ENCODE measurements at regions not wholly inside any gene's neighbourhood (a gene's known extent, or its start where the extent isn't known, plus 50 kb on each side); places are given as distances from the start of the nearest gene placed in this dataset.

DNA sequence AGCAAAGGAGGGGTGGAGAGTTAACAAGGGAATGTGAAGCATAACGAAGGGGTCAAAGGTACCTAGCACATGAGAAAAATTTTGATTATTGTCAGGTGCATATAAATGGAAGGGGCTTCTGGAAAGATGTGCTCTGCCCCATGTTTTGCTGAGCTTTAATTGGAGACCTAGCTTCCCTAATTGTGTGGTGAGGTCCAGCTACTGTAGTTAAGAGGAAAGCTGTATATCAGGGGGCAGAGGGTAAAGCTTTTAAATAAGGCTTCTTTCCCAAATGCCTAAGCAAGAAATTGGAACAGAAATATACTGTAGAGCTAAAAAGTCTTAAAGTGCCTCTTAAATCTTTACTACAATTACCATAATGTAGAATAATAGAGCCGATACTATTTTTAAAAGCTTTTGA is 267.2 kb downstream of the MAT2B start:
- H3K4me1 ChIP-seq, result no peaks in the 10 kb centered on the region
- intact Hi-C loops (cut with DNase I; ENCODE audit: low total_unique reads), result no loop called here
- TF ChIP-seq, protein P1, sequence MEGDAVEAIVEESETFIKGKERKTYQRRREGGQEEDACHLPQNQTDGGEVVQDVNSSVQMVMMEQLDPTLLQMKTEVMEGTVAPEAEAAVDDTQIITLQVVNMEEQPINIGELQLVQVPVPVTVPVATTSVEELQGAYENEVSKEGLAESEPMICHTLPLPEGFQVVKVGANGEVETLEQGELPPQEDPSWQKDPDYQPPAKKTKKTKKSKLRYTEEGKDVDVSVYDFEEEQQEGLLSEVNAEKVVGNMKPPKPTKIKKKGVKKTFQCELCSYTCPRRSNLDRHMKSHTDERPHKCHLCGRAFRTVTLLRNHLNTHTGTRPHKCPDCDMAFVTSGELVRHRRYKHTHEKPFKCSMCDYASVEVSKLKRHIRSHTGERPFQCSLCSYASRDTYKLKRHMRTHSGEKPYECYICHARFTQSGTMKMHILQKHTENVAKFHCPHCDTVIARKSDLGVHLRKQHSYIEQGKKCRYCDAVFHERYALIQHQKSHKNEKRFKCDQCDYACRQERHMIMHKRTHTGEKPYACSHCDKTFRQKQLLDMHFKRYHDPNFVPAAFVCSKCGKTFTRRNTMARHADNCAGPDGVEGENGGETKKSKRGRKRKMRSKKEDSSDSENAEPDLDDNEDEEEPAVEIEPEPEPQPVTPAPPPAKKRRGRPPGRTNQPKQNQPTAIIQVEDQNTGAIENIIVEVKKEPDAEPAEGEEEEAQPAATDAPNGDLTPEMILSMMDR (IDR thresholded peaks at IDR 0.05), result no peak
- no peak for DNase-seq
- H3K36me3 ChIP-seq, result no peaks in the 10 kb centered on the region
- H3K9me3 ChIP-seq, result no peaks in the 10 kb centered on the region
- H3K4me3 ChIP-seq, result no peak overlapping the region
- no peak overlapping the region for H3K27ac ChIP-seq
- H3K27me3 ChIP-seq, result no peaks in the 10 kb centered on the region

DNA sequence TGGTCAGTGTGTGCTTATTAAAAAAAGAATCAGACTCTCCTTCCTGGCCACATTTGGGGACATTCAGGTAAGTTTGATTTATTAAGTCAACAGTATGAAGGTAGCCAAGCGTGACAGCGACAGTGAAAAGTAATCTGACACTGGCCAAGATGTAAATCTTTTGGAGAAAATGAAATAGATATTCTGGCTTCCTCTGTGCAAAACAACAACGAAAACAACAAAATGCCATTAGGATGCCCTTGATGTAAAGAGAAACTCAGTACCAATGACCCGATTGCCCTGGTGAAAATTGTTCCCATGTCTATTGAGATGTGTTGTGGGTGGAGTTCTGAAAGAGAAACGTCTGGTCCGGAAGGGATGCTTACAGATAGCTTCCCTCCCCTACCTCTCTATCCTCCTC is 267.8 kb downstream of the MAT2B start:
- no peaks in the 10 kb centered on the region for H3K9me3 ChIP-seq
- intact Hi-C loops (cut with DNase I; ENCODE audit: low total_unique reads), result no loop called here
- H3K27me3 ChIP-seq, result no peaks in the 10 kb centered on the region
- no peaks in the 10 kb centered on the region for H3K4me1 ChIP-seq
- H3K36me3 ChIP-seq, result no peaks in the 10 kb centered on the region
- TF ChIP-seq, protein P1 (IDR thresholded peaks at IDR 0.05), result no peak
- no peak for DNase-seq
- no peak overlapping the region for H3K4me3 ChIP-seq
- no peak overlapping the region for H3K27ac ChIP-seq

DNA sequence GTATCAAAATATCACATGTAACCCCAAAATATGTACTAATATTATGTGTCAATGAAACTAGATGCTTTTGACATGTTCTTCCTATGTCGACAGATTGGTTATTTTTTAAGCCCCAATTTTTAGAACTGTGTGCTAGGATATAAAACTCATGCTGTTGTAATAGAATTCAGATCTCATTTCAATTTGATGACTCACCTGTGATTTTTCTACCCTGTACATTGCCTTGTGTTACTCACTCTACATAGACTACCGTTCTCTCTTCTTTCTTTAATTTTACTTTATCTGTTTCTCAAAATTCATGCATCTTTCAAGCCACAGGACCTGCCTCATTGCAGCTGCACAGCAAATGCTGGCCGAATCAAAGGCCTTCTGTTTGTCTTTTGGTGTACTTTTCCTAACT is 284.5 kb downstream of the MAT2B start:
- TF ChIP-seq, protein P1 (IDR thresholded peaks at IDR 0.05), result no peak
- intact Hi-C loops (cut with DNase I; ENCODE audit: low total_unique reads), result no loop called here
- no peaks in the 10 kb centered on the region for H3K9me3 ChIP-seq
- H3K4me1 ChIP-seq, result no peaks in the 10 kb centered on the region
- H3K27me3 ChIP-seq, result no peaks in the 10 kb centered on the region
- H3K27ac ChIP-seq, result no peak overlapping the region
- no peak overlapping the region for H3K4me3 ChIP-seq
- no peak for DNase-seq
- no peaks in the 10 kb centered on the region for H3K36me3 ChIP-seq

DNA sequence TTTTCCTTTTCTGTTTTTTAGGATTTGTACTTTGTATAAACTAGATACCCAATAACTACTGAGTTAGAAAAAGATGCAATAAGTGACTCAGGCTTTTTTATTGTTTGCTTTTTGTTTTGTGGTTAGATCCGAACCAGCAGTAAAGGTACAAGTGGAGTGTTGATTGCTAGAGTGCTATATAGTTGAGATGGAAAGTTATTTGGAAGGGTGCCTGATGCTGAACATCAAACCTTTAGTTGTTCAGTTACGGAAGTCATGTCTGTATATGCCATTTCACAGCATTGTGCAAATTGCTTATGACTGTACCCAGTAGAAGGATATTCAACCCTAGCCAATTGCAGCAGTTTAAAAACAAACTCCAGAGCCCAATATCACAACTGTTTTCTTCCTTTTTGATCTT is 285.1 kb downstream of the MAT2B start:
- Histone ChIP-seq H3K9me3 (no peaks in the 10 kb centered on the region), H3K27ac (no peak overlapping the region), H3K4me1 (no peaks in the 10 kb centered on the region), H3K4me3 (no peak overlapping the region), H3K27me3 (no peaks in the 10 kb centered on the region), H3K36me3 (no peaks in the 10 kb centered on the region)
- DNase-seq, result no peak
- intact Hi-C loops (cut with DNase I; ENCODE audit: low total_unique reads), result no loop called here
- TF ChIP-seq, protein P1 (IDR thresholded peaks at IDR 0.05), result no peak

DNA sequence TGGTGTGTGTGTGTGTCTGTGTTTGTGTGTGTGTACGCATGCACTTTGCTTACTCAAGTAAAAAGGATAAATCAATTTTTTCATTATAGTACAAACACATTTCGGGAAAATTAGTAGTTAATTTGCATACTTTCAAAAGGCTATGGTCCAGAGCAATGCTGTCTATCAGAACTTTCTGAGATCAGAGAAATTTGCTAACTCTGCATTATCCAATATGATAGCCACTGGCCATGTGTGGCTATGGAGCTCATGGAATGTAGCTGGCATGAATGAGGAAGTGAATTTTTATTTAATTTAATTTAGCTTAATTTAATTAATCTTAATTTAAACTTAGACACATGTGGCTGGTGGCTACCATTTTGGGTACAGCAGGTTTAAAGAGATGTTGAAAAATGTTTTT is 289.6 kb downstream of the MAT2B start:
- Histone ChIP-seq H3K27me3 (no peaks in the 10 kb centered on the region), H3K36me3 (no peaks in the 10 kb centered on the region), H3K9me3 (no peaks in the 10 kb centered on the region), H3K27ac (no peak overlapping the region), H3K4me3 (no peak overlapping the region), H3K4me1 (no peaks in the 10 kb centered on the region)
- DNase-seq, result no peak
- TF ChIP-seq, protein P1 (IDR thresholded peaks at IDR 0.05), result no peak
- intact Hi-C loops (cut with DNase I; ENCODE audit: low total_unique reads), result no loop called here

DNA sequence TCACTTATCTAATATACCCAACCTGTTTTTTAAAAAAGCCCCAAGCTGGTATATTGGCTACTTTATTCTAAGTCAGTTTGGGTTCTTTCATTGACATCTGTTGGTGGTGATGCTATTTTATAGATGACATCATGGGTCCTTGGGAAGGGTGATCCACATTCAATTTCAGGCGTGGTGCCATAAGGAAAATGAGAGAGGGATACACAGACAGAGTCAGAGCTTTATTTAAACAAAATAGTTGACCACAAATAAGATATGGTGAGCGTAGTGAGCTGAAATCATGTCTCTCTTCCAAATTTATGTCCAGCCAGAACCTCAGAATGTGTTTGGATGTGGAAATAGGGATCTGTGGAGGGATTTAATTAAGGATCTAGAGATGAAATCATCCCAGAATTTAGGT is 302.4 kb downstream of the MAT2B start:
- Histone ChIP-seq H3K27me3 (no peaks in the 10 kb centered on the region), H3K27ac (no peak overlapping the region), H3K4me1 (no peaks in the 10 kb centered on the region), H3K9me3 (no peaks in the 10 kb centered on the region), H3K4me3 (no peak overlapping the region), H3K36me3 (no peaks in the 10 kb centered on the region)
- DNase-seq, result no peak
- intact Hi-C loops (cut with DNase I; ENCODE audit: low total_unique reads), result no loop called here
- TF ChIP-seq, protein P1 (IDR thresholded peaks at IDR 0.05), result no peak

Measured in tibial artery (tissue), 4 donors.